HepG2 (cell line): ENCODE measurements at regions not wholly inside any gene's neighbourhood (a gene's known extent, or its start where the extent isn't known, plus 50 kb on each side); places are given as distances from the start of the nearest gene placed in this dataset.
"Not testable (repeated sequence)": the region's sequence is repeated elsewhere in the genome, so short reads cannot be mapped to it uniquely, and the experiment has no call there.

Source experiments
- ATAC-seq: fragments of 200-7000 bp; cut with Tn5 transposase; 3 replicates; pipeline ENCODE4 v1.9.1; 2020; ENCODE audit warnings: mild to moderate bottlenecking, moderate library complexity
- BruUV-seq: library from RNA; stranded (reverse); fragments of 400-500 nt; replicated peaks from 2 replicates; lab custom pipeline; 2021; lab: Mats Ljungman, UMichigan
- CTCF ChIA-PET: fragments of 300-600 bp; formaldehyde crosslinking; extraction: SDS; loops from one replicate; lab custom pipeline; 2021; ENCODE audit warnings: low total read pairs, inconsistent platforms, low intra/inter-chr PET ratio; lab: Yijun Ruan, JAX
- POLR2A ChIA-PET: fragments of 350-600 bp; sonication (Branson Sonifier 250); formaldehyde crosslinking; loops from one replicate; lab custom pipeline; 2020; ENCODE audit warnings: antibody characterized with exemption, inconsistent platforms; lab: Yijun Ruan, JAX
- DNase-seq: peaks from one replicate; pipeline ENCODE4 v3.0.0-alpha.2; 2015; ENCODE audit warnings: low spot score
- FAIRE-seq: peaks from 3 replicates; lab custom pipeline; 2011; peaks lifted over from hg19 to GRCh38; lab: Jason Lieb, UNC
- H2AFZ ChIP-seq: one replicate; pipeline ENCODE4 v1.6.1; 2011; ENCODE audit warnings: low read length, inconsistent platforms
- H3K27ac ChIP-seq: fragments of 300-600 bp; 3 replicates; pipeline ENCODE4 v1.8.0; 2011; ENCODE audit warnings: mixed run types, mild to moderate bottlenecking, mixed read lengths, low read length, inconsistent platforms; ENCODE audit not compliant: insufficient read depth; ENCODE audit errors: extremely low read length
- H3K27me3 ChIP-seq, 2 experiments: fragments of 200-600 bp in 1 of 2; 2 replicates in 1 of 2; 3 replicates in 1 of 2; pipeline versions ENCODE4 v1.6.0 to v1.8.0; 2011; ENCODE audit warnings: low read length in 2 of 2, mild to moderate bottlenecking in 2 of 2, moderate library complexity in 2 of 2, inconsistent platforms in 1 of 2; ENCODE audit not compliant: insufficient read depth in 2 of 2, control insufficient read depth in 1 of 2
- H3K36me3 ChIP-seq, 2 experiments: fragments of 200-600 bp in 1 of 2; replicated peaks in 1 of 2; 2 replicates in 1 of 2; 3 replicates in 1 of 2; pipeline versions ENCODE4 v1.5.1 to v1.8.0; 2011; ENCODE audit warnings: low read length in 2 of 2, inconsistent platforms in 1 of 2; ENCODE audit not compliant: insufficient read depth in 2 of 2, control insufficient read depth in 1 of 2
- H3K4me1 ChIP-seq: 2 replicates; pipeline ENCODE4 v1.5.1; 2012; ENCODE audit warnings: low read length, inconsistent platforms; ENCODE audit not compliant: insufficient read depth
- H3K4me2 ChIP-seq: 2 replicates; pipeline ENCODE4 v1.6.0; 2011; ENCODE audit warnings: low read depth, low read length, inconsistent platforms
- H3K4me3 ChIP-seq, 3 experiments: fragments of 200-600 bp in 1 of 3; sonication (generic), shearing (Covaris generic) in 1 of 3; replicated peaks in 1 of 3; 2 replicates each; pipeline ENCODE4 v1.5.1; 2011 to 2016; ENCODE audit warnings: low read length in 3 of 3, inconsistent platforms in 2 of 3, low read depth in 2 of 3, mild to moderate bottlenecking in 2 of 3, control low read depth in 1 of 3, mixed read lengths in 1 of 3; ENCODE audit not compliant: insufficient read depth in 1 of 3
- H3K79me2 ChIP-seq: one replicate; pipeline ENCODE4 v1.6.1; 2011; ENCODE audit warnings: low read length, inconsistent platforms; ENCODE audit not compliant: insufficient read depth
- H3K9ac ChIP-seq: 2 replicates; pipeline ENCODE4 v1.6.0; 2011; ENCODE audit warnings: mild to moderate bottlenecking, low read depth, low read length, inconsistent platforms; ENCODE audit not compliant: insufficient read depth
- H3K9me3 ChIP-seq: 2 replicates; pipeline ENCODE4 v1.5.1; 2012; ENCODE audit warnings: mild to moderate bottlenecking, low read length
- H4K20me1 ChIP-seq: 2 replicates; pipeline ENCODE4 v1.6.0; 2011; ENCODE audit warnings: inconsistent platforms, mild to moderate bottlenecking, low read length, moderate library complexity; ENCODE audit not compliant: insufficient read depth
- whole genome bisulfite sequencing: methylation state at CpG from one replicate; pipeline ENCODE4 v1.1.6; 2017; ENCODE audit warnings: low lambda C conversion rate; 5-methylcytosine and 5-hydroxymethylcytosine counted together
- in situ Hi-C: cut with HindIII; loops from 2 replicates; pipeline ENCODE4 v1.10.0; 2017; ENCODE audit warnings: low pct_unique_long_range_greater_than_20kb; ENCODE audit not compliant: extremely low pct_ligation_motif_present
- intact Hi-C: fragments of 100-400 bp; cut with micrococcal nuclease; formaldehyde crosslinking; loops from one replicate; pipeline ENCODE4 v1.10.0; 2022; ENCODE audit not compliant: unreplicated experiment

GRCh38 chr22:11630386-11631084 lies 3897.5 kb upstream of the OR11H1 start:
- intact Hi-C loops, CTCF ChIA-PET: not testable (repeated sequence)
- H3K9me3 ChIP-seq = peaks cover 54% of the 10 kb centered on the region

More at GRCh38 chr22:11630386-11631084, 3897.5 kb upstream of the OR11H1 start:
- H3K36me3 ChIP-seq, H3K4me2 ChIP-seq, H3K27ac ChIP-seq, ATAC-seq, H4K20me1 ChIP-seq, H2AFZ ChIP-seq, POLR2A ChIA-PET, H3K9ac ChIP-seq, DNase-seq, BruUV-seq, H3K27me3 ChIP-seq, H3K4me1 ChIP-seq, FAIRE-seq, H3K79me2 ChIP-seq, in situ Hi-C loops, H3K4me3 ChIP-seq: not testable (repeated sequence)
- 80% methylated on average over 34 of the region's 34 CpGs for WGBS
